RWPE1 (cell line): ENCODE measurements at regions not wholly inside any gene's neighbourhood (a gene's known extent, or its start where the extent isn't known, plus 50 kb on each side); places are given as distances from the start of the nearest gene placed in this dataset.

Experiments
- CTCF ChIA-PET: fragments of 350-600 bp; sonication (Branson Sonifier 250); formaldehyde crosslinking; extraction: SDS; loops from one replicate; lab custom pipeline; 2021; lab: Yijun Ruan, JAX
- POLR2A ChIA-PET: fragments of 400-600 bp; formaldehyde crosslinking; extraction: SDS; loops from one replicate; lab custom pipeline; 2020; ENCODE audit warnings: antibody characterized with exemption; ENCODE audit not compliant: low non-redundant PET; lab: Yijun Ruan, JAX
- DNase-seq: peaks from one replicate; pipeline ENCODE4 v3.0.0; 2012; ENCODE audit warnings: low spot score
- H3K27ac ChIP-seq: fragments of 450-650 bp; 2 replicates; pipeline ENCODE4 v1.5.1; 2017
- CTCF ChIP-seq: fragments of 450-650 bp; conservative IDR thresholded peaks from 2 replicates; pipeline ENCODE4 v1.5.1; 2017; ENCODE audit warnings: low read depth, mild to moderate bottlenecking

DNA sequence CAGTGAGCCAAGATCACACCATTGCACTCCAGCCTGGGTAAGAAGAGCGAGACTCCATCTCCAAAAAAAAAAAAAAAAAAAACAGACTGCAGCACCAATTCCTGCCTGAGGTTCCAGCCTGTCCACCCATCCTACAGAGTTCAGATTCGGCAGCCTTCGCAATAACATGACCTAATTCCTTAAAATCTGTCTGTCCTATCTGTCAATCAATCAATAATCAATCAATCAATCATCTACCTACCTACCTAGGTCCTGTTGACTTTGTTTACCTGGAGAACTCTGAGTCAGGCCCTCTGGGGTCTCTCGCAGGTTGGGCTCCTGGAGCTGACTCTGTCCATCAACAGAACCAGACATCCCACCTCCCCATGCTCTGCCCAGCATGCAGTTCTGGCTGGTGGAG, 236.7 kb downstream of the ENGASE start:
- CTCF ChIA-PET, result no interaction called here
- POLR2A ChIA-PET, result no interaction called here
- TF ChIP-seq CTCF, result no peak

GRCh38 chr17:79306424-79307318, 232.0 kb downstream of the ENGASE start:
- H3K27ac ChIP-seq, result no peak overlapping the region
- CTCF ChIA-PET, result interaction anchor here (0.8 kb wide), 1 partner anchor 202 kb away, joined by 5 read pairs; no protein-coding TSS in a partner anchor
- no peak for DNase-seq
- POLR2A ChIA-PET, result interaction anchor here (0.6 kb wide), 1 partner anchor 60 kb away, joined by 3 read pairs; no protein-coding TSS in a partner anchor
- no peak for TF ChIP-seq CTCF

More for the DNA sequence above, 236.7 kb downstream of the ENGASE start:
- no peak overlapping the region for H3K27ac ChIP-seq
- no peak for DNase-seq

- no peak for TF ChIP-seq CTCF
- no peak overlapping the region for H3K27ac ChIP-seq
- POLR2A ChIA-PET, result no interaction called here
- CTCF ChIA-PET, result interaction anchor here (0.5 to 0.8 kb wide), 2 partner anchors 134 to 201 kb away, joined by 5 read pairs; no protein-coding TSS in a partner anchor
- no peak for DNase-seq
These were observed 231.3 kb downstream of the ENGASE start for GRCh38 chr17:79305768-79306423.

DNA sequence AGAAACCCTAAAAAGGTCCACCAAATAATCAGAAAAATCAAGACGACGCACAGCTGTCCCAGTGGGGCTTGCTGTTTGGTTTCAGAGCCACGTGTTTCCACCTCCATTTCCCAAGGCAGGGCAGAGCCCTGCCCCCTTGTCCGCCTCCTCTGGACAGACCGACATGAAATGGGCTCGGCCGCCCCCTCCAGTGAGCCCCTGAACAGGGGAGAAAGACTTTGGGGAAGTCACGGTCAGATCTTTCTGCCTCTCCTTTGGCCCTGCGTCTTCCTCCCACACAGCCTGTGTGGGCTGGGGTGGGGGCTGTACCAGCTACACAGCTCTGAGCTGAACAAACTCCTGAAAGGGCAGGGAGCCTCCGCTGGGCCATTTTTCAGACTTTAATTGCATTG, 230.7 kb downstream of the ENGASE start:
- ChIA-PET POLR2A (no interaction called here), CTCF (no interaction called here)
- DNase-seq, result no peak
- no peak for TF ChIP-seq CTCF
- H3K27ac ChIP-seq, result no peak overlapping the region

GRCh38 chr17:79304884-79305283, 230.3 kb downstream of the ENGASE start:
- POLR2A ChIA-PET, result no interaction called here
- no peak overlapping the region for H3K27ac ChIP-seq
- no peak for TF ChIP-seq CTCF
- CTCF ChIA-PET, result no interaction called here
- DNase-seq, result no peak

DNA sequence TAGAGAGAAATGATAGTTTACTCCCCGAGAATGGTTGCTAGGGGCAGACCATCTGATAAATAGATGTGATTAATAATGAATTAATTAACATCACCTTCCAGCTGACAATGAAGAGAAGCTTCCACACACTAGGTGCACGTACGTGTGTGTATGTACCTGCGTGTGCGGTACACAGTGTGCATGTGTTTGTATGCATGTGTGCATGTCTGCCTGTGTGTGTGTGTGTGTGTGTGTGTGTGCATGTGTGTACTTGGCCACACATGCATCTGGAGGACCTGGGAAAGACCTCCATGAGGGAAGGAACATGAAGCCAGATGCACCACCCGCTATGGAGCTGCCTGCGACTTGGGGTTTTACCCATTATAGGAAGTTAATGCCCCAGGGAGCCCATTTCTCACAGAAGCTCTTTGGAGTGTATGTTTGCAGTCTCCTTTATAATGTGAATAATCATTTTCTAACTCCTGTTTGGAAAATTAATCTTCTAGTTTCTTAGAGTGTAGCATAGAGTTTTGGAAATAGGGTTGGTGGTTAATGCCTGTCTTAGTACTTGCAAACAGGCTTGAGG, 229.1 kb downstream of the ENGASE start:
- H3K27ac ChIP-seq, result no peak overlapping the region
- ChIA-PET CTCF (interaction anchor here (0.6 kb wide), 1 partner anchor 128 kb away, joined by 4 read pairs; no protein-coding TSS in a partner anchor), POLR2A (no interaction called here)
- DNase-seq, result no peak
- no peak for TF ChIP-seq CTCF
